Gastrocnemius medialis (tissue), 4 donors: ENCODE measurements at regions not wholly inside any gene's neighbourhood (a gene's known extent, or its start where the extent isn't known, plus 50 kb on each side); places are given as distances from the start of the nearest gene placed in this dataset.

Experiments
- POLR2A ChIP-seq, 2 donors: fragments of 450-650 bp; IDR thresholded peaks; one replicate each; pipeline ENCODE4 v1.6.1; 2017; ENCODE audit warnings: antibody characterized with exemption in 2 of 2, mild to moderate bottlenecking in 2 of 2, moderate library complexity in 2 of 2
- TF ChIP-seq, protein P1 (sequence below), 5 experiments: fragments of 450-650 bp in 3 of 5; fragments of 200-600 bp in 2 of 5; sonication (generic) in 2 of 5; IDR thresholded peaks in 4 of 5; conservative IDR thresholded peaks in 1 of 5; 1 replicate in 4 of 5; 2 replicates in 1 of 5; pipeline ENCODE4 v1.5.1; 2016 to 2019; ENCODE audit warnings: antibody characterized with exemption in 5 of 5, mild to moderate bottlenecking in 3 of 5, moderate library complexity in 3 of 5

DNA sequence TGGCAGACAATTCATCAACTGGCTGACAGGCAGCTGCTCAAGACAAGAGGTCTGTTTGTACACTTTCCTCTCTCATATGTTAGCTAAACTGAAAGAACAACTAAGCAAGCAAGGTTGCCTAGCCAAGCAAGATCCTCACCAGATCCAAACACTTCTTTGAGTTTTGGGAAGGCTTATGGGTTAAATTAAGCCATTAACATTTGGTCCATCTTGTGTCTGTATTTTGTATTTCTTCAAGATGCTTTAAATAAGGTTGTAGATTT is 170.4 kb upstream of the RAI14 start:
- TF ChIP-seq, protein P1, sequence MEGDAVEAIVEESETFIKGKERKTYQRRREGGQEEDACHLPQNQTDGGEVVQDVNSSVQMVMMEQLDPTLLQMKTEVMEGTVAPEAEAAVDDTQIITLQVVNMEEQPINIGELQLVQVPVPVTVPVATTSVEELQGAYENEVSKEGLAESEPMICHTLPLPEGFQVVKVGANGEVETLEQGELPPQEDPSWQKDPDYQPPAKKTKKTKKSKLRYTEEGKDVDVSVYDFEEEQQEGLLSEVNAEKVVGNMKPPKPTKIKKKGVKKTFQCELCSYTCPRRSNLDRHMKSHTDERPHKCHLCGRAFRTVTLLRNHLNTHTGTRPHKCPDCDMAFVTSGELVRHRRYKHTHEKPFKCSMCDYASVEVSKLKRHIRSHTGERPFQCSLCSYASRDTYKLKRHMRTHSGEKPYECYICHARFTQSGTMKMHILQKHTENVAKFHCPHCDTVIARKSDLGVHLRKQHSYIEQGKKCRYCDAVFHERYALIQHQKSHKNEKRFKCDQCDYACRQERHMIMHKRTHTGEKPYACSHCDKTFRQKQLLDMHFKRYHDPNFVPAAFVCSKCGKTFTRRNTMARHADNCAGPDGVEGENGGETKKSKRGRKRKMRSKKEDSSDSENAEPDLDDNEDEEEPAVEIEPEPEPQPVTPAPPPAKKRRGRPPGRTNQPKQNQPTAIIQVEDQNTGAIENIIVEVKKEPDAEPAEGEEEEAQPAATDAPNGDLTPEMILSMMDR (IDR thresholded peaks at IDR 0.05 in 4 of 5, conservative IDR thresholded peaks at IDR 0.05 in 1 of 5), result no peak
- TF ChIP-seq POLR2A (IDR thresholded peaks at IDR 0.05), result no peak
